COLO668 (cell line): ENCODE measurements at regions not wholly inside any gene's neighbourhood (a gene's known extent, or its start where the extent isn't known, plus 50 kb on each side); places are given as distances from the start of the nearest gene placed in this dataset.

ENCODE experiments used
- DNase-seq: peaks from one replicate; lab custom pipeline; 2025; ENCODE audit not compliant: unreplicated experiment; lab: John Stamatoyannopoulos, UW

DNA sequence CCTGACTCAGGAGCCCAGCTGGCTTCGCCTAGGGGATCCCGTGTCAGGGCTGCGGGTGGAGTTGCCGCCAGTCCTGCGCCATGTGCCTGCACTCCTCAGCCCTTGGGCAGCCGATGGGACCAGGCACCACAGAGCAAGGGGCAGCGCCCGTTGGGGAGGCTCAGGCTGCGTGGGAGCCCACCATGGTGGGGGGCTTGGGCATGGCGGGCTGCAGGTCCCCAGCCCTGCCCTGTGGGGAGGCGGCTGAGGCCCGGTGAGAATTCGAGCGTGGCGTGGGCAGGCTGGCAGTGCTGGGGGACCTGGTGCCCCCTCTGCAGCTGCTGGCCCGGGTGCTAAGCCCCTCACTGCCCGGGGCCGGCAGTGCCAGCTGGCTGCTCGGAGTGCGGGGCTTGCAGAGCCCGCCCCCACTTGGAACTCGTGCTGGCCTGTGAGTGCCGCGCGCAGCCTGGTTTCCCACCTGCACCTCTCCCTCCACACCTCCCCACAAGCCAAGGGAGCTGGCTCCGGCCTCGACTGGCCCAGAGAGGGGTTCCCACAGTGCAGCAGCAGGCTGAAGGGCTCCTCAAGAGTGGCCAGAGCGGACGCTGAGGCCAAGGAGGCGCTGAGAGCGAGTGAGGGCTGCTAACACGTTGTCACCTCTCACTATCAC lies 135.1 kb upstream of the SEL1L start:
- no peak for DNase-seq

DNA sequence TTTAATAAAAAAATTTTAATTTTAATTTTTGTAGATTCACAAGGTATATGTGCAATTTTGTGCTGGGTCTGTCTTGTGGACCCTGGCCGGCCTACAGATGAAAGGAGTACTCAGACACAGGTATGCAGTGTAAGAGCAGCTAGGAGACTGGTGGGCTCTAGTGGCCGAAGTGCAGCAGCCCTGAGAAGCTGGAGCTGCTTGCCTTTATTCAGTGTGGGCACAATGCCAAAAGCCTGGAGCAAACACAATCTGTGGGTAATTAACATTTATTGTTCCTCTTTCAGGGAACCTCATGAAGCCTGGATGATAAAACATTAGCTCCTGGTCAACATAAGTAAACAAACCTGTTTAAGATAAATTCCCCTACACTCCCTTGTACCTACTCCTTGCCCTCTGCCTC lies 135.7 kb upstream of the SEL1L start:
- DNase-seq, result peak; percentile 37

GRCh38 chr14:81673930-81674329 lies 140.3 kb upstream of the SEL1L start:
- DNase-seq, result no peak

DNA sequence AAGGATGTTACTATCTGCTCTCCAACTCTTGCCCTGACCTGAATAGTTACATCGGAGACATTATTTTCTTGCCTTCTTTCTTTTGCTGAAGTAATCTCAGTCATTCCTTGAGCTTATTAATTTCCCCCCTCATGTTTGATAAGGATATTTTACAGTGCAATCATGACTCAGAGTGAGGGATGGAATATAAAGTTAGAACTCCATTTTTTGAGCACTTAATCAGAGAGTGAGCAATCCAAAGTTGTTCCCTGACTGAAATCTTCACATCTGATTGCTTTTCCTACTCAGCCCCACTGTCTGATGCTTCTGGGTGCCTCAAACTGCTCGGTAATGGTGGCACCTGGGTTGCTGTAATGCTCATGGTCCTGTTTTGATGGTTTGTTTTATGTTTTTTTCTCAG lies 142.7 kb upstream of the SEL1L start:
- no peak for DNase-seq

GRCh38 chr14:81676879-81677278 lies 143.2 kb upstream of the SEL1L start:
- no peak for DNase-seq

- no peak for DNase-seq
These were observed 144.1 kb upstream of the SEL1L start for GRCh38 chr14:81677736-81678135.

- no peak for DNase-seq
These were observed 145.6 kb upstream of the SEL1L start for GRCh38 chr14:81679226-81679625.

DNA sequence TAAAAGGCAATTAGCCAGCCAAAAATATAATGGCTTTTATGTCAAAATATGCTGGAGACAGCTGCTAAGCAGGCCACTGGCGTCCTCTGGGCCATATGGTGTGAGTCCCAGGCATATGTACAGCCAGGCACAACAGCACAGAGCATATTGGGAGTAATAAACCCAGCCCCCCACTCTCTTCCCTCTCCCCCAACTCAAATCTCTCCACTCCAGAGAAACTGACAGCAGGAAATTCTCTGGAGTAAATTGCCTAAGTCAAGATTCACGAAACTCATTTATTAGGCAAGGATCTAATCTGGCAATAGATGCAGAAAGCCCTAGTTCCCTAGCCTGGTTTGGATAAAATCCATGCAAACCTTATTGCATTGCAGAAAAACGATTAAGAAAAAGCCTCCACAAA lies 147.9 kb upstream of the SEL1L start:
- DNase-seq, result no peak

DNA sequence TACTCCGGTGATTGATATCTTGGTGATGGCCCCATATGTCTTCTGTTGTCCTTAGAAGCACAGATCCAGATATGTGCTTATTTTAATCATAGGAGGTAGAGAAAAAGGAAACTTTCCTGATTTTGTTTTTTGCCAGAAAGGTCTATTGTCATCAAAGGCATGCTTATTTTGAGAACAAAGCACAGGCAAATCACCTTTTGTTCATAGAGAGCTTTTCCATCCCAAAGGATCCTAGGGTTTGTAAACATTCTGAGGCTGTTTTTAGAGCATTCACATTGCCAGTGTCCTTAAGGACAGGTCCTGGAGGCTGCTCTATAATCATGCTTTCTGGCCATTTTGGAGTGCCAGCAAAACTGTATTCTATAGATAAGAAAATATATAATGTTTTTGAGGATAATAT lies 148.5 kb upstream of the SEL1L start:
- no peak for DNase-seq

DNA sequence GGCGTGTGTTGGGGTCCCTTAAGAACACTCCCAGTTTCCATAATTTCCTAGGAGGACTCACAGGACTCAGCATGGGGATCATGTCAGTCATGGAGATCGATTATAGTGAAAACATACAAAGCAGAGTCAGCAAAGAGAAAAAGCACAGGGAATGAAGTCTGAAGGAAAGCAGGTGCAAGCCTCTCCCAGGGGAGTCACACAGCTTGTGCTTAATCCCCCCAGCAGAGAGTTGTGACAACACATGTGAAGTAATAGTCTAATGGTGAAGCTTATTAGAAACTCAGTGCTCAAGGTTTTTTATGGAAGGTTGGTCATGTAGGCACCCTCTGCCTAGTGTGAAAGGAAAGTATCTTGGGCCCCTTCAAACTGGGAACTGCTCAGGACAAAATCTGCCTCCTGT lies 149.0 kb upstream of the SEL1L start:
- DNase-seq, result no peak

- DNase-seq, result no peak
These were observed 151.0 kb upstream of the SEL1L start for GRCh38 chr14:81684696-81685095.

DNA sequence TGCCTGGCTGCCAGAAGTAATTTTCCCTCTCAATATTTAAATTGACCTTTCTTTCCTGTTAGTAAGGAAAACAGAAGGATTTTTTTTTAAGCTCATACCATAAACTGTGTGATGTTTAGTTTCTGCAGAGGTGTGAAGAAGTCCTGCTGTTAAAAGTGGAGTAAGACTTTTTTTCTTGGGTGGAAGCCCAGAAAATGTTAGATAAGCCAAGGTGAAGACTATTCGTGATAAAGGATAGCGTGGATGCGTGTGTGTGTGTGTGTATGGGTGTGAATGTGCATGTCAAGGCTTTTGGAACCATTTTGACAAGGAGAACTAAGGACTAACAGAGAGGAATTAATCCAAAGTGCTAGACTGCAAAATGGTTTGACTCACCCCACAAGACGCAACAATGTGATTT lies 152.9 kb upstream of the SEL1L start:
- no peak for DNase-seq

GRCh38 chr14:81691931-81692330 lies 158.3 kb upstream of the SEL1L start:
- DNase-seq, result no peak

GRCh38 chr14:81694419-81694818 lies 160.8 kb upstream of the SEL1L start:
- DNase-seq, result no peak

GRCh38 chr14:81709681-81710080 lies 176.0 kb upstream of the SEL1L start:
- DNase-seq, result no peak

- peak; percentile 40 for DNase-seq
These were observed 176.7 kb upstream of the SEL1L start for GRCh38 chr14:81710232-81710845.

DNA sequence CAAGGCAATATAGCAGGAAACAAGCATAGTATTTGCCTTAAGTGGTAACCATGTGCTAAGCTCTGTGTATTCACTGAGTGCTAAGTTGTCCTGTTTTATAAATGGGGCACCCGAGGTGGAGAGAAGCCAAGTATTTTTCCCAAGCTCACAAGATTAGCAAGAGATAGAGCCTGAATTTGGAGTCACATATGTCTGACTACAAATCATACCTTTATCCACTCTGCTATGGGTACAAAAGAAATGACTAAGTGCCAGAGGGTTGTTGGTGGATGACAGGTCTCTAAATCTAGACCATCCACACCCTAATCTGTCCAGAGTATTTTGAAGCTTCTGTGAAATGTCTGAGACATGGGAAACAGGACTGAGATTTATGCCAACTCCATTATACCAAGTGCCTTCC lies 182.1 kb upstream of the SEL1L start:
- DNase-seq, result no peak

GRCh38 chr14:81716953-81717352 lies 183.3 kb upstream of the SEL1L start:
- DNase-seq, result no peak

- no peak for DNase-seq
These were observed 190.3 kb upstream of the SEL1L start for GRCh38 chr14:81723956-81724355.

DNA sequence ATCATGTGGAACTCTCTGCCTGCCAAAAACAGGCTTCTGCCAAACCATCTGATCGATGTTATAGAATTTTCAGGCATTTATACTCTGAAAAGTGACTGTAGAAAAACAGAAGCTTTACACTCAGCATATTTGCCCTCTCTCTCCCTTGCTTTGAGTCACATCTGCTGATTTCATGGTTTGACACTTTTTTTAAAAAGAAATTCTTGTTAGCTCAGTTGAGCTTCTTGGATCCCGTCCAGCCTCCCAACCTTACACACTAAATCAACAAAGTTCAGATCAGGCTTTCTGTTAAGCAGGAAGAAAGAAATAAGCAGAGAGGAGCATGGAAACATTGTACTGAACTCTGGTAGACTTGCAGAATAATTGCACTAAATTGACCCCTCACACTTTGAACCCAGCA lies 193.6 kb upstream of the SEL1L start:
- no peak for DNase-seq

GRCh38 chr14:81728447-81728846 lies 194.8 kb upstream of the SEL1L start:
- DNase-seq, result no peak

DNA sequence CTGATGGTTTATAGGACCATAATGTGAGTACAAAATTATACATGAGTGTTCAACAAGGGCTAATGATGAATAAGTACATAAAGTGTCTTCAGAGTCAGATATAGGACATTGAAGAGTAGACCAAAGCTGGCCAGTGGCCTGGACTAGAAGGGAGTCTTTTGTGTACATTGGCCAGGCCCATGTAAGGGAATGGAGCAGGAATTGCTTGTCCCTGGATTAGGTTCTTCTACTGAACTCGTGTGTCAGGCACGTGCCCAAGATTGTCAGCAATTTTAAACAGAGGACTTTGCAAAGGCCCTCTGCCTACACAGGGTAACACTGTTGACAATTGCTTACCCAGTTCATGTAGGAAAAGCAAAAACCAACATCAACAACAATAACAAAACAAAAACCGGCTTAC lies 196.0 kb upstream of the SEL1L start:
- DNase-seq, result no peak

- no peak for DNase-seq
These were observed 204.3 kb upstream of the SEL1L start for GRCh38 chr14:81737938-81738337.
